ENCODE measurements at regions not wholly inside any gene's neighbourhood (a gene's known extent, or its start where the extent isn't known, plus 50 kb on each side); places are given as distances from the start of the nearest gene placed in this dataset.
"Not testable (repeated sequence)": the region's sequence is repeated elsewhere in the genome, so short reads cannot be mapped to it uniquely, and the experiment has no call there.

DNA sequence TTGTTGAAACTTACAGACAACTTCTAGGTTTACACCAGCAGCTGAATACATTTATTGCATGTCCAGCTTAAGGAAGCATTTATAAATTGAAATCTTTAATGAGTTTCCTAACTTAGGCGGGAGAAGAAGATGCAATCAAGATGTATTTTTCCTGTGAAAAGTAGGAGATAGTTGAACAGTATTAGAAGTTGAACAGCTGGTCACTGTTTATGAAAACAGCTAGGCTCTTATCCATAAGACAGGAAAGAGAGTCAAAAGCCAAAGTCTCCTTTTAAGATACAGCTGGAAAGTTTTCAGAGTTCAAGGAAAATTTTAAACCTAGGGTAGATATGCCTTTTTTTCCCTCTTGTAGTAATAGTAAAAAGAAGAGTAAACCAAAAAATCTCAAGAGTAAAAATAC is 236.1 kb upstream of the FERD3L start:
- DNase-seq (ENCODE audit: low read depth in 3 of 3, low spot score in 2 of 3), result no peak

- no peak for DNase-seq (ENCODE audit: low read depth in 3 of 3, low spot score in 2 of 3)
Observed at GRCh38 chr7:19378345-19378714, 233.1 kb upstream of the FERD3L start.

- DNase-seq (ENCODE audit: low read depth in 3 of 3, low spot score in 2 of 3), result peak in 2 of 3 donors; percentile 19 to 26
Observed at GRCh38 chr7:19377611-19378344, 232.6 kb upstream of the FERD3L start.

GRCh38 chr7:19376538-19376937 is 231.3 kb upstream of the FERD3L start:
- no peak for DNase-seq (ENCODE audit: low read depth in 3 of 3, low spot score in 2 of 3)

- no peak for DNase-seq (ENCODE audit: low read depth in 3 of 3, low spot score in 2 of 3)
Observed at GRCh38 chr7:19375976-19376375, 230.8 kb upstream of the FERD3L start.

DNA sequence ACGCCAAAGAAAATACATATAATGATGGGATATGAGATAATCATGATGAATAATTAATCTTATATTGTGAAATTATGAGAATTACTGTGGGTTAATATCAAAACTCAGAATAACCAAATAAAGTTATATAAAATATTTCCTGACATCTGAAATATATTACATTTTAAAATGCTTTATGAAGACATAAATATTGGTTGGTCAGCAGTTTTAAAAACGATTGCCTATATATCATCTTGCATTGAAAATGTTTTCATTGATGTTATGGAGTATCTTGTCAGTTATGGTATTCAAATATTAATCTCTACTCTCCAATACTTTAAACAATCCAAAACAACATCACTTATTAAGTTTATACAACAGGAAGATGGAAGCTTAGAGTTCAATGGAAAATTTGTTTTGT is 228.1 kb upstream of the FERD3L start:
- DNase-seq (ENCODE audit: low read depth in 3 of 3, low spot score in 2 of 3), result no peak

DNA sequence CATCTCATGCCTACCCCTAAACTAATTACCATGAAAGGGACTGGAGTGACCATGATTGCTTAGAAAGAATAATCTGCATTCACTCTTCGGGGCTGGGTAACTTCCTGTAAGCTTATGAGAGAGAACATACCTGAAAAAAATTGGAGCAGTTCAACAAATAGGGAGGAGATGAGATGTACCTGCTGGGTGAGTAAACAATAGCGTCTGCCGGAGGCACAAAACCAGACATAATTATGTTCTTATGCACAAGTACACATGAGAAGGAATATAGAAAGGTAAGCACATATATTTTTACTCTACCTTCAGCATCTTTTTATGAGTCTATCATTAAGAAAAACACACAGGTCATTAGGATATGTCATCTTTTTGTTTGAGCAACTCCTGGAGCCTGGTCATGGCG is 224.6 kb upstream of the FERD3L start:
- DNase-seq (ENCODE audit: low read depth in 3 of 3, low spot score in 2 of 3), result no peak

GRCh38 chr7:19369182-19369581 is 224.0 kb upstream of the FERD3L start:
- DNase-seq (ENCODE audit: low read depth in 3 of 3, low spot score in 2 of 3), result no peak

DNA sequence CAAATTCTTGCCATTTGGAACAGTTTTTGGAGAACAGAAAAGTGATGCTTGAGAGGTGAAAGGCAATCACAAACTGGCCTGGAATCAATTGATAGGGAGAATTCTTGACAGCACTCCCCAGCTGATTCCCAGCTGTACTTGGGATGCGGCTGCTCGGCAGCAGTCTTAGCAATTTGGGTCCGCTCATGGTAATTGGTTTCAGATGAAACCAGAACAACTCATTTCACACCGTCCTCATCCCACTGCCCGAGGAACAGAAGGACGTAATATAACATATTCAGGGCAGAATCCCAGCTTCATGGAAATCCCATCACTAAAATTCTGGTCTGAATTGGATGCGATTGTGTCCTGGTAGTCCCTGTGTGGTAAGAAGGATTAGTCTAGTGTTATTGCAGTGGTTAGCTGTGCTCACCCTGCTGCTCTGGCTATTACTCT is 223.3 kb upstream of the FERD3L start:
- no peak for DNase-seq (ENCODE audit: low read depth in 3 of 3, low spot score in 2 of 3)

DNA sequence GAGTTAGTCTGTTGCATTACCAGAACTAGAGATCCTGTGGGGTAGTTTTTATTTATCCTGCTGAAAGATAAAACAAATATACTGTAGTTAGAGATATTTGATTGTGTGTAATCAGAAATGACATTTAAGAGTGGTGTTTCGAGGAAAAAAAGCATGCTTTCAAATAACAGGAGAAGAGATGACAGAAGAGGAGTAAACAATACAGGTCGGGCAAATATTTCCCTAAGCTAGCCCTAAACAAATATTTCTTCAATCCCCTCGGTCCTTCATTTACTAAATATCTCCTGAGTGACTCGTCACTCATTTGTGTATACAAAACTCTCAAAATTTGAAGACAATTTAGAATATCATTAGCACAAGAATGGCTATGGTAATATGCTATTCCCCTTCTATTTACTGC is 219.7 kb upstream of the FERD3L start:
- no peak for DNase-seq (ENCODE audit: low read depth in 3 of 3, low spot score in 2 of 3)

GRCh38 chr7:19362099-19362498 is 216.9 kb upstream of the FERD3L start:
- DNase-seq (ENCODE audit: low read depth in 3 of 3, low spot score in 2 of 3), result no peak

DNA sequence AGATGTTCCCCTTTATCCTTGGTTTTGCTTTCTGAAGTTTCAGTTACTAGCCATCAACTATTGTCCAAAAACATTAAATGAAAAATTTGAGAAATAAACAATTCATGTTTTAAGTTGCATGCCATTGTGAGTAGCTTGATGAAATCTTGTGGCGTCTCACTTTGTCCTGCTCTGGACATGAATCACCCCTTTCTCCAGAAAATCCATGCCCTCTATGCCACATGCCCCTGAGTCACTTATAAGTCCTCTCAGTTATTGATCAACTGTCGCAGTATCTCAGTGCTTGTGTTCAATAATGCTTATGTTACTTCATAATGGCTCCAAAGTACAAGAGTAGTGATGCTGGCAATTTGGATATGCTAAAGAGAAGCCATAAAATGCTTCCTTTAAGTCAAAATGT is 208.0 kb upstream of the FERD3L start:
- no peak for DNase-seq (ENCODE audit: low read depth in 3 of 3, low spot score in 2 of 3)

- DNase-seq (ENCODE audit: low read depth in 3 of 3, low spot score in 2 of 3), result no peak
Observed at GRCh38 chr7:19352305-19352695, 207.1 kb upstream of the FERD3L start.

DNA sequence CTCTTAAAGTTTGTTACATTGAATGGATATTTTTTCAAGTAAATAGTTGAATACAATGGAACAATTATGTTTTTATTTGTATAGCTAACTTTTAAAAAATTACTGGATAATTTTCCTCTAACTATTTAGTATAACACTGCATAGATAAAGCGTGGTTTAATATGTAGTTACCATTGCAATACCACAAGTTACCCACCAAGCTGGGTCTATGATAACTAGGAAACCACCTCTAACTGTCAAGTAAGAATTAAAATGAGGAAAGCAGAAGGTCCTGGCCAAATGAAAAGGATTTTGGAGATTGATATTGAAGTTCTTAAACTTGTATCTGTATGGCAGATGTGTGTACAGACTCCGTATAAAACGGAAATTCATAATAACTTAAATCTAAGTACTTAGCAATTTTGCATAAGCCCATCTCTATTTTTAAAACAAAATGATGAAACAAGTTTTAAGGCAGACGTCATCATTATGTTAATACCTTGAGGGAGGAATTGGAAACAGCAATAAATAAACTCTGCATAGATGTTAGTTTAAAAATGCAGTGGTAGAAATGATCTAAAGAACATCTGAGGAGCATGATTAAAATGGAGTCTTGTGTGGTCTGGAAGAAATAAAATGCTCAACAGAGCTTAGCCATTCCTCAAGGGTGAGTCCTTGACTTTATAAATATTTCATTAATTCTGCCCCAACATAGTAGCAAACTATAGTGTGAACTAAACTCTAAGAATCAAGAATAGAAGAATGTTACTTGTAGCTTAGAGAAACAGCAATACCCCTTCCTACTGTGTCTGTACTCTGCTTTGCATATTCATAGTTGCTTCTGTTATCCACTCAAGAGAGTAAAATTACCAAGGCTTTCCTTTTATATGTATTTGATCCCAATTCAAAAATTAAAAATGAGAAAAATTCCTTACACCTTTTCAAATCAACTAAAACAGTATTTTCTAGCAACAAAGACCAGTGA is 206.4 kb upstream of the FERD3L start:
- DNase-seq (ENCODE audit: low read depth in 3 of 3, low spot score in 2 of 3), result no peak

DNA sequence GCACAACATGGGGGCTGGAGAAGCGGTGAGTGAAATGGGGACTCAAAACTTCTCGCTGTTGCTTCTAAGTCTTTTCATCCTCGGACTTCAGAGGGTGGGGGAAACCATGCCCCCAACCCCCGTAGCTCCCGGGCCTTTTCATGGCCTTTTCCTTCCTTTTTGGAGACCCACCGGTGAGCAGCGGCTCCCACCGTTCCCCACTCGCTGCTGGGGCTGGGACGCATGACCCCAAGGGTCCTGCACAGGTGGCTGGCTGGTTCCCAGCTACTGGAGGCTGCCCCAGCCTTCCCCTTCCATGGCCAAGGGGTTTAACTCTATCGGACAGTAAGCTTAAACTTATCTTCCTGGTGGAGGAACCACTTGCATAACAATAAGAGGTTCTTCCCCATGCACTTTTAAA is 194.3 kb upstream of the FERD3L start:
- DNase-seq (ENCODE audit: low read depth in 3 of 3, low spot score in 2 of 3), result no peak

DNA sequence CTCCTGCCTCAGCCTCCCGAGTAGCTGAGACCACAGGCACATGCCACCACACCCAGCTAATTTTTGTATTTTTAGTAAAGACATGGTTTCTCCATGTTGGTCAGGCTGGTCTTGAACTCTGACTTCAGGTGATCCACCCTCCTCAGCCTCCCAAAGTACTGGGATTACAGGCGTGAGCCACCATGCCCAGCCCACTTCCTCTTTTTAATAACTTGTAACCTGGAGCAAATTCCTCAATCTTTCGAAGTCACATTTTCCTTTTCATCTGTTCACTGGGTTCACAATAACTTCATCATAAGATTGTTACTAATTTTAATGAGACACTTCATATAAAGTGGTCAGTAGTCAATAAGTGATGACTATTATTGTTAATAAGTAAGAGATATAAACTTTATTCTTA is 193.3 kb upstream of the FERD3L start:
- not testable (repeated sequence) for DNase-seq (ENCODE audit: low read depth in 3 of 3, low spot score in 2 of 3)

DNA sequence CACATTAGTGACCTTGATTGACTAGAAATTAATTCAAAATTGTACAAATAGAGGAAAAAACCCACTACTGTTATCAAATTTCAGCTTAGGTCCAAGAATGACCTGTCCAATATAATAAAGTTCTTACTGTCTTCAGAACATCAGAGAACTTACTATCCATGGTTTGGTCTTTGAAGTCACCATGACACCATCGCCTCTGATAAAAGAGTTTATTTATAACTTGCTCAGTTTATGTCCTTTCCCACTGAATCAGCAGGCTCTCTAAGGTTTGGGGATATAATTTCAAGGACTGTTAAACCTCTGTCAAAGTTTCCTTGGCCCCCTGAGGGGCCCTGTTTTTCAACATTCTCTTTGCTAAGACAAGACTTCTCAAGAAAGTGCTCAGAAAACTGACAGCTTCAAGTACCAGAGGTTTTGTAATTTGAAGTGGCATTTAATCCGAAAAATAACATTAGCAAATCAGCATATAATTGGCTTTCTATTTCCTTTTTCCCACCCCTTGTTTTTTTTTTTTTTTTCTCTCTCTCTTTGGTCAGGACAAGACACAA is 191.7 kb upstream of the FERD3L start:
- no peak for DNase-seq (ENCODE audit: low read depth in 3 of 3, low spot score in 2 of 3)

GRCh38 chr7:19333706-19334105 is 188.5 kb upstream of the FERD3L start:
- DNase-seq (ENCODE audit: low read depth in 3 of 3, low spot score in 2 of 3), result no peak

GRCh38 chr7:19327018-19327417 is 181.8 kb upstream of the FERD3L start:
- DNase-seq (ENCODE audit: low read depth in 3 of 3, low spot score in 2 of 3), result peak in 2 of 3 donors; percentile 44 to 59

DNA sequence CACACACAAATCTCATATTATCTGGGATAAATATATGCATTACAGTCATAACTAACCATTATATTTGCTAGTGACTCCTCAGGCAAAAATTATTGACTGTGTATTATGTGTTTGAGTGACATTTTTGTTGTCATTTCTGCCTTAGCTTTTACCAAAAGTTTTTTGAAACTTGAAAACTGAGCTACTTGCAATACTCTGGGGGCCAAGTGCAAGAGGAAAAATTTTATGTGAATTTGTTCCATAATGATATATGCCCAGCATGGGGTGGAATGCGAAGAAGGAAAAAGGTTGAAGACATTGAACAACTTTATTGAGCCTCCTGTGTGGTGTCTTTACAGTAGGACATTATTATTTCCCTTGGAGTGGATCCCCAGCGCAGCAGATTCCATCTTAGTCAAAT is 176.8 kb upstream of the FERD3L start:
- no peak for DNase-seq (ENCODE audit: low read depth in 3 of 3, low spot score in 2 of 3)

DNA sequence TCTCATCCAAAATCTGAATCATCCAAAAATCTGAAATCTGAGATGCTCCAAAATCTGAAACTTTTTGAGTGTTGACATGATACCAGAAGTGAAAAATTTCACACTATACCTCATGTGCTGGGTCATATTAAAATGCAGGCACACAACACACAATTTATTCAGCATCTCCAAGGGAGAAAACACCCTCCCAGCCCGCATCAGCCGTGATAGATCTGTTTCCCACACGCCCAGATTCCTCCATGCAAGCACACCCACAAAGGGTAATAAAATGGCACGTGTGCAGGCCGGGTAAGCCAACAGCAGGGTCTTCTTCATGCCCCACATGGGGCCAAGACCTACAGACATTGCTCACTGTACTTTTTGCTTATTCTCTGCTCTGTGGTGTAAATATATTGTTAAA is 173.1 kb upstream of the FERD3L start:
- DNase-seq (ENCODE audit: low read depth in 3 of 3, low spot score in 2 of 3), result no peak

- no peak for DNase-seq (ENCODE audit: low read depth in 3 of 3, low spot score in 2 of 3)
Observed at GRCh38 chr7:19317461-19317860, 172.2 kb upstream of the FERD3L start.
